ENCODE measurements at regions not wholly inside any gene's neighbourhood (a gene's known extent, or its start where the extent isn't known, plus 50 kb on each side); places are given as distances from the start of the nearest gene placed in this dataset.

DNA sequence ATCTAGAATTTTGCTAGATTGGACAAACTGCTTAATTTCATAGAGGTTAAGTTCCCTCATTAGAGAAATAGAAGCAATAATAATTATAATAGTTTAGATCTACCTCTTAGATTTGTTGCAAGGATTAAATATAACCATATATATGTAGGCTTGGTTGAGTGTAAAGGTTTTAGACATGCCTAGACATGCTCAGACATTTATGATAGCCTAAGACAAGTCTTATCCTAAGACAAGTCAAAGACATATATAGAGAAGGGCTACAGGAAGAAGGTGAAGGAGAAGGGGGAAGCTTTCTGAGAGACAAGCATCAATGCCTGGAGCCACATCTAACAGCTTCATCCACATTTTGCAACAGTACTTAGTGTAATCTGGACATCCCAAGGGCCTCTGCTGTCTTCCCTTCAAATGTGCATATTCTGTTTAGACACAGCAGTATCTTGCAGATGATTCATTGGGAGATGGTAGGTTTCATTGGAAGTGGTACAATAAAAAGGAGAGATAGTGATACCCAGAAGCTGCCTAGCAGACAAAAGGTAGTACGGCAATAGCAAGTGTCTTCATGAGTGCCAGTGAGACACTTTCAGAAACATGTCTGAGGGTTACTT, 146.5 kb downstream of the HGF start (continued):
- no peak for TF ChIP-seq ZNF561 (tag by site-specific recombination; IDR thresholded peaks at IDR 0.05; ENCODE audit: borderline replicate concordance)
- TF ChIP-seq, protein P1, sequence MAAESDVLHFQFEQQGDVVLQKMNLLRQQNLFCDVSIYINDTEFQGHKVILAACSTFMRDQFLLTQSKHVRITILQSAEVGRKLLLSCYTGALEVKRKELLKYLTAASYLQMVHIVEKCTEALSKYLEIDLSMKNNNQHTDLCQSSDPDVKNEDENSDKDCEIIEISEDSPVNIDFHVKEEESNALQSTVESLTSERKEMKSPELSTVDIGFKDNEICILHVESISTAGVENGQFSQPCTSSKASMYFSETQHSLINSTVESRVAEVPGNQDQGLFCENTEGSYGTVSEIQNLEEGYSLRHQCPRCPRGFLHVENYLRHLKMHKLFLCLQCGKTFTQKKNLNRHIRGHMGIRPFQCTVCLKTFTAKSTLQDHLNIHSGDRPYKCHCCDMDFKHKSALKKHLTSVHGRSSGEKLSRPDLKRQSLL (tag by site-specific recombination; IDR thresholded peaks at IDR 0.05): no peak
- TF ChIP-seq OVOL3 (tag by site-specific recombination; IDR thresholded peaks at IDR 0.05): no peak

GRCh38 chr7:81621893-81622292, 148.0 kb downstream of the HGF start:
- H3K27ac ChIP-seq (ENCODE audit: extremely low read depth, low read depth, low read length): no peak overlapping the region
- no peaks in the 10 kb centered on the region for H3K4me1 ChIP-seq (ENCODE audit: control insufficient read depth, insufficient read depth, low read length)
- TF ChIP-seq HOXD13 (CRISPR knock-in tag; IDR thresholded peaks at IDR 0.05; ENCODE audit: borderline replicate concordance) (no peak), ZSCAN5A (tag by site-specific recombination; IDR thresholded peaks at IDR 0.05) (no peak)
- no peak overlapping the region for H3K4me3 ChIP-seq (ENCODE audit: low read depth, low read length)
- H3K9me3 ChIP-seq (ENCODE audit: control insufficient read depth, insufficient read depth, low read depth, low read length): no peaks in the 10 kb centered on the region
- ChIA-PET POLR2A (no interaction called here), CTCF (interaction anchor here (0.6 kb wide), 1 partner anchor 626 kb away, joined by 3 read pairs; no protein-coding TSS in a partner anchor)
- no peaks in the 10 kb centered on the region for H3K36me3 ChIP-seq (ENCODE audit: control insufficient read depth in 2 of 2, insufficient read depth in 1 of 2, low read length in 2 of 2)

- Histone ChIP-seq H3K36me3 (ENCODE audit: control insufficient read depth in 2 of 2, insufficient read depth in 1 of 2, low read length in 2 of 2) (no peaks in the 10 kb centered on the region), H3K27ac (ENCODE audit: extremely low read depth, low read depth, low read length) (no peak overlapping the region), H3K9me3 (ENCODE audit: control insufficient read depth, insufficient read depth, low read depth, low read length) (no peaks in the 10 kb centered on the region), H3K4me3 (ENCODE audit: low read depth, low read length) (no peak overlapping the region), H3K4me1 (ENCODE audit: control insufficient read depth, insufficient read depth, low read length) (no peaks in the 10 kb centered on the region)
- ChIA-PET CTCF (interaction anchor here (0.6 kb wide), 1 partner anchor 633 kb away, joined by 3 read pairs; no protein-coding TSS in a partner anchor), POLR2A (no interaction called here)
- no peak for TF ChIP-seq ZBTB21 (tag by site-specific recombination; IDR thresholded peaks at IDR 0.05)
- no peak for TF ChIP-seq OVOL3 (tag by site-specific recombination; IDR thresholded peaks at IDR 0.05)
- no peak for TF ChIP-seq ZNF311 (tag by site-specific recombination; IDR thresholded peaks at IDR 0.05; ENCODE audit: borderline replicate concordance)
- no peak for TF ChIP-seq ZSCAN16 (tag by site-specific recombination; IDR thresholded peaks at IDR 0.05)
- no peak for TF ChIP-seq ELK4 (IDR thresholded peaks at IDR 0.05; ENCODE audit: borderline replicate concordance, low read depth, low read length)
- TF ChIP-seq ZNF175 (tag by site-specific recombination; IDR thresholded peaks at IDR 0.05): no peak
- TF ChIP-seq WT1 (tag by site-specific recombination; IDR thresholded peaks at IDR 0.05): no peak
- TF ChIP-seq ZNF121 (tag by site-specific recombination; IDR thresholded peaks at IDR 0.05): no peak
- TF ChIP-seq ZNF544 (tag by site-specific recombination; IDR thresholded peaks at IDR 0.05): no peak
- no peak for TF ChIP-seq ZNF24 (tag by site-specific recombination; IDR thresholded peaks at IDR 0.05)
- no peak for TF ChIP-seq ZNF596 (tag by site-specific recombination; IDR thresholded peaks at IDR 0.05)
- TF ChIP-seq PBX3 (CRISPR knock-in tag; IDR thresholded peaks at IDR 0.05): no peak
- TF ChIP-seq ZNF132 (tag by site-specific recombination; IDR thresholded peaks at IDR 0.05; ENCODE audit: borderline replicate concordance): no peak
- TF ChIP-seq ZNF560 (tag by site-specific recombination; IDR thresholded peaks at IDR 0.05; ENCODE audit: borderline replicate concordance): no peak
- TF ChIP-seq HOXA7 (CRISPR knock-in tag; IDR thresholded peaks at IDR 0.05; ENCODE audit: borderline replicate concordance): no peak
Observed at GRCh38 chr7:81618396-81619014, 151.3 kb downstream of the HGF start.
